Retina (tissue), 1 donor: ENCODE measurements at regions not wholly inside any gene's neighbourhood (a gene's known extent, or its start where the extent isn't known, plus 50 kb on each side); places are given as distances from the start of the nearest gene placed in this dataset.

ENCODE experiments used
- DNase-seq: peaks from one replicate; pipeline ENCODE4 v3.0.0-alpha.2; 2016

DNA sequence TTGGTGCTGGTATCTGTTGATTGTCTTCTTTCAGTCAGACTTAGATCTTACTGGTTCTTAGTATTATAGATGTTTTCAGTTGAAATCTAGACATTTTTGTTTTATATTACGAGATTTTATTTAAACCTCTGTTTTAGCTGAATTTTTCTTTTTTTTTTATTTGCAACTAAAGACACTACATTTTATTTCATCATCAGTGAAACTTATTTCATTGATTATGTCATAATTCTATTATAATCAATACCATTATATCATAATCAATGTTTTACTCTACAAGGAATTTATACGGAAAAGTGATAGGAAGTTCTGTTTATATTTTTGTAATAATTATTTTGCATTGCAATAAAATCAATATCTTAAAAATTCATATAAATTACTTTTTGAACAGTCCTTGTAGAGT is 477.4 kb upstream of the MDFIC2 start:
- DNase-seq = no peak

DNA sequence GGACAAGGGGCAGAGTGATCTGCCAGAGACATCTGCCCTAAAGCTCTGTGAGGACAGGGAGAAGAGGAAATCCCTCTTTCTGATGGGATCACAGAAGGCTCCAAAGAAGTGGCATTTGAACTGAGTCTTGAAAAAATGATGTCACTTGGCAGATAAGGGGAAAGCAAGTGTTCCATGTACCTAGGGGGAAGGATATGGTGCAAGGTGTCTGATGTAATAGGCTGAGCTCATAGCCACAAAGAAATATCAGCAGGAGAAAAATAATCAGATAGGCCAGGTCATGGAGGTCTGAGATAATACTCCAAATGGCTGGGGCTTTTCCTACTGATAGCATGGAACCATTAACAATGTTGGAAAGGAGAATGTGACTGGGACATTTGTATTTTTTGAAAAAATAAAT is 468.4 kb upstream of the MDFIC2 start:
- no peak for DNase-seq

DNA sequence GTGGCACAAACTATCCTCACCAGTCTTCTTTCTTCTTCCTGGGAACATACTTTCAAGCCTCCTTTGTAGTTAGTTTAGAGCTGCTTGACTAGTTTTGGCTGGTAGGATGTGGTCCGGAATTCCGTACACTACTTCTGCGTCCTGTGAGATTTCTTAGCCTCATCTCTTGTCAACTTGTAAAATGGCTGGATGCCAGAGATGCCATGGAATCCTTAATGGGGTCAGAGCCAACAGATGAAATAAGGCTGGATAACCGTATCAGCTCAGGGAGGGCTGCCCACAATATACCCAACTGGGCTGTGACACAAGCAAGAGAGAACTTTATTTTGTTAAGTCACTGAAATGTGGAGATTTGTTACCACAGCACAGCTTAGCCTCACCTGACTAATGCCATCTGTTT is 466.9 kb upstream of the MDFIC2 start:
- no peak for DNase-seq

DNA sequence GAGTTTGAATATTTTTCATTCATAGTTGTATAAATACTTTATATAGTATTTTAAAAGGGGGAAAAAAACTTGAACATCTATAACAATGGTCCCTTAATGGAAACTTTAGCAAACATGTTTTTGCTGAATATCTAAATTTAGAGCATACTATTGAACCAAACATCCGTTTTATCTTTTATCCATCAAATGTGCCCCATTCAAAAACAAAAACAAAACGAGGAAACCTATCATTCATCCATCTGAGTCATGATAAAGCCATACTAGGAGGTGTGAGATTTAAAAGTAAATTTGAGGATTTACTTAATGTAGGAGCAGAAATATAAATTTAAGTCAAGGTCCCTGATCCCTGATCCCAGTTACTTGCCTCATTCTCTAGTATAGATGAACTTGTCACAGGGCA is 463.6 kb upstream of the MDFIC2 start:
- no peak for DNase-seq

DNA sequence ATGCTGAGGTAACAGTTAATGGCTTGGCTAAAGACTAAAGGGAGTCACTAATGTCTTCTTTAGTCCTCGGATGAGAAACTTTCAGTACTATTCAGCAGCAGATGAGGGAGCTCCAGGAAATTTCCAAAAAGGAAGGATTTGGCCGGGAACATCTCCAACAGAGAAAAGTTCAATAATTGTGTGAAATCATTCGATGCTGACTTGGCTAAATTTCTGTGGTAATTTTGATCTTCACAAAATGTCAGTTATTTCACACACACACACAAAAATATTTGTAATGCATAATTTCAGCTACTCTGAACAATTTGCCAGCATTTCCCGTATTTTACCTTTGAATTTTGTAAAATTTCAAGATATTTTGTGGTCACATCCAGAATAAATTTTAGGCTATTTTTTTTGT is 462.8 kb upstream of the MDFIC2 start:
- DNase-seq = no peak

DNA sequence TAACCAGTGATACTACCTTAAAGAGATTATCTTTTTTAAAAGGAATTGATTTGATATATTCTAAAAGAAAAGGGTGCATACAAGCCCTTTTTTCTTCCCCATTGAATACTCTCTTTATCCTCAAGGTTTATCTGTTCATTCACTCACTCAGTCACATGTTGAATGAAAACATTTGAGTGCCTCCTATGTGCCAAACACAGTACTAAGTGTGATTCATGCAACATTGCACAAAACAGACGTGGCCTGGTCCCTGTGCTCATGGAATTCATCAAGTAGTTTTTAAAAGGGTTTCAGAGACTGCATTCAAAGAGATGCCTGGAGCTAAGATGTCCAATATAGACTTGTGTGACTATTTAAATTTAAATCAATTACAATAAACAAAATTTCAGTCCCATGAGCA is 462.2 kb upstream of the MDFIC2 start:
- no peak for DNase-seq

DNA sequence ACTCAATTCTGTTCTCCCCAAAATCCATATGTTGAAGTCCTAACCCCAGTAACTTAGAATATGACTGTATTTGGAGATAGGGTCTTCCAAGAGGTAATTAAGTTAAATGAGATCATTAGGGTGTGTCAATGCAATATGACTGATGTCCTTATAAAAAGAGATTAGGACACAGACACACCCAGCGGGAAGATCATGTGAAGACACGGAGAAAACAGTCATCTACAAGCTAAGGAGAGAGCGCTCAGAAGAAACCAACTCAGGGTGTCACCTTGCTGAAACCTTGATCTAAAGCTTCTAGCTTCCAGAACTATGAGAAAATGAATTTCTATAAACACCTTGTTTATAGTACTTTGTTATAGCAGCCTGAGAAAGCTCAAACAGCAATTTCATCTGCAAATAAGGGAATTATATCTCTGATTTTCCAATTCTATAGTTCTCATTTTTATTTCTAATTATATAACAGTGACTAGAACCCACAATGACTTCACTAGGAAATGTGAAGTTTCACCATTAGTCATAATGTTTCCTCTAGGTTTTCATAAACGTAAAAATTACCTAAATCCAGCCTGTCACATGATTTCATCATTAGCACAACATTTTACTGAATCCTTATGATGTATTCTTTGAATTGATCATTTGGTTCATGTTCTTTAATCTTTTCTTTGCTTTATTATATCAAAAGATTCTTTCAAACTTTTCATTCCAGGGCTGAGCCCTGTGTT is 459.1 kb upstream of the MDFIC2 start:
- no peak for DNase-seq

DNA sequence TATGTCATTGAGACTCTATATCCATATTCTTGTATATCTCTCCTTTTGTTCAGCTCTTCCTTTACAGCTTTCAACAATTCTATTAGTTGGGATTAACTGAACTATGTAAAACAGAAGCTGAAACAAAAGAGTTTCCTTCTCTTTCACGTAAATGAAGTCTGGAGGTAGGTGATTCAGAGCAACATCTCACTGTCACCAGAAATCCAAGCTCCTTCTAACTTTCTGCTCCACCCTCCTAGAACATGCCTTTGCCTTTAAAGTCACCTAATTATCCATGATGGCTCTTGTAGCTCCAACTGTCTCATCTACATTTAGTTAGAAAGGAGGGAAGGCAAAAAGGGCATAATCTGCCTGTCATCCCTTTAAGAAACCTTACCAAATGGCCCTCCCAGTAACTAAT is 458.2 kb upstream of the MDFIC2 start:
- DNase-seq = no peak

DNA sequence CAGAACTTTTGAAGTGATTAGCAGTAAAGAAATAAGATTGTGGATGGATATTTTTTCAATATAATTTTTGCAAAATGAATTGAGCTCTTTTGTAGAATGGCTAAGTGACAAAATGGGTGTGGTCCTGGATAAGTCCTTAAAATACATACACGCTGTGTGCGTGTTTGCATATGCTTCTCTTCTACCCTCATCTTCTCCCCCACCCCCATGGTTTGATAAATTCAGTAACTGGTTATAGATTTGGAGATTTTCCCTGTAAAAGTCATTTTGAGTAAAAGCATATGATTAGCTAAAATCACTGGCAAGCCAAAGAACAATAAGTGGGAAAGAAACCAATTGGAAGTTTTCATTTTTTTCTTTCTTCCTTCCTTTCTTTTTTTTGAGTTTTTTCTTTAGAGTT is 453.9 kb upstream of the MDFIC2 start:
- DNase-seq = no peak

DNA sequence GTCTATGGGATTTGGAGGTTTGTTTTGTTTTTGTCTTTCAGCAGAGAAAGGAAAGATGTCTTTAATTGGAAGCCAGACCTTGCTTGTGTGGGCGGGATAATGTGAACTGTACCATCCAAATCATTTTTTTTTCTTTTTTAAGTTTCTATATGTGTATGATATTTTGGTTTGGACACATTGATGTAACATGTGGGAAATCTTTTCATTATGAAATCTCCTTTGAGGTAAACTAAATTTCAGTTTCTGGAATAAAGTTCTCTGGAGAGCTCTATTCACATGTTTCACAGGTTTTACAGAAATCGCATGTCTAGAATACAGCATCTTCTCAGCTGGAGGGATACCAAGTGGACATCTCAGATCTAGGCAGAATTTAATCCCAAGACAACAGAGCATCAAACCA is 451.5 kb upstream of the MDFIC2 start:
- no peak for DNase-seq

DNA sequence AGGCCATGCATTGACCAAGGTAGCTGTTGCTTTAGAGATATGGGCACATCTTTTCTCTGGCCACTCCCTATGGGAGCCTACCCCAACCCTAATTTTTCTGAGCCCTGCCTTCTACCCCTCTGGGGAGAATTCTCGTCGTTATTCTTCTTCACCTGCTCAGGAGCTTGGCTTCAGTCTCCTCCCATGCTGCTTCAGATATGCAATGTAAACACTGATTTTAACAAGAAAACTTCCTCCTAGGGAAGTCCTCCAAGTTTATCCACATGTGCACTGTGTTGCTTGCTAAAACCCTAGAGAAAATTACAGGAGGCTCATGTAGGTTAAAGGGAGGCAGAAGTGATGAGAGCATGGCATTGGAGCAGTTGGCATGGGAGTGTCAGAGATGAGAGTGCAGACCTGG is 445.2 kb upstream of the MDFIC2 start:
- DNase-seq = no peak

DNA sequence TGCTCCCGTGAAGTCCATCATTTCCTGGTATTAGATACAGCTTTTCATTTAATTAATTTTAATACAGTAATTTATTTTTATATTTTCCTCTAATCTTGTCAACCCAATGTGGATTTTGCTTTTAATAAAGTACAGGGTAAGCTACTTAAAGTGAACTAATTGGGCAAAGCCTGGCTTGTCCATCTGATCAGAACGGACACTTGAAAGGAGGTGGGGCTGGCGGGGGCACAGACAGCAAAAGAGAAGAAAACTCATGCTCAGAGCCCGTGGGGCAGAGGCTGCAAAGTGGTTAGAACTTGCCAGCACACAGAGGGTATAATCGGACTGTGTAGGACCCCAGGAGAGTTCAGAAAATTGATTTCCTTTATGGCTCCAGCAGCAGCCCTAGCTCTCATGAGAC is 443.1 kb upstream of the MDFIC2 start:
- DNase-seq = peak; percentile 41

DNA sequence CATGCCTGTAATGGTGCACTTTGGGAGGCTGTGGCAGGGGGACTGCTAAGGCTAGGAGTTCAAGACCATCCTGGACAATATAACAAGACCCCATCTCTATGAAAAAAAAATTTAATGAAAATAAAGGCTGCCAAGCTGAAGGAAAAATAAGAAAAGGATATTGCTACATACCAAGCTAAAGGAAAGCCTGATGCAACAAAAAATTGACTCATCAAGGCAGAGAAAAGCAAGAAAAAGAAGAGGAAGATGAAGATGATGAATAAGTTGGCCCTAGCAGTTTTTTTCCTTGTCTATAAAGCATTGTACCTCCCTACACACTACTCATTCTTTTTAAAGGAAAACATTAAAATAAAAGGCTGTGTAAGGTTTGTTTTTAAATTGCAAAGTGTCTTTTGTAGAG is 441.9 kb upstream of the MDFIC2 start:
- no peak for DNase-seq

DNA sequence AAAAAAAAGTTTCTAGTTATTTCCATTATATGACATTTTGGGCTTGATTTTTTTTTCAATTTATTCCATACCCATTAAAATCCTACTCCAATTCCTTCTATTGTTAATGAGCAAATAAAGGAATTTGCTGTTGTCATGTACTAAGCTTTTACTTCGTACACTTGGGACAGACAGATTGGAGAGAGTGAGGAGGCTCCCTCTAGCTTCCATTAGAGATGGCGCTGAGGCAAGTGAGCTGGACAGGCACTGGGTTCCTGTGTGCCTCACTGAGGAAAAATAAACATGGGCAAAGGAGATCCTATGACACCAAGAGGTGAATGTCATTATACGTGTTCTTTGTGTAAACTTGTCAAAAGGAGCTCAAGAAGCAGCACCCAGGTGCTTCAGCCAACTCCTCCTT is 441.1 kb upstream of the MDFIC2 start:
- DNase-seq = no peak

DNA sequence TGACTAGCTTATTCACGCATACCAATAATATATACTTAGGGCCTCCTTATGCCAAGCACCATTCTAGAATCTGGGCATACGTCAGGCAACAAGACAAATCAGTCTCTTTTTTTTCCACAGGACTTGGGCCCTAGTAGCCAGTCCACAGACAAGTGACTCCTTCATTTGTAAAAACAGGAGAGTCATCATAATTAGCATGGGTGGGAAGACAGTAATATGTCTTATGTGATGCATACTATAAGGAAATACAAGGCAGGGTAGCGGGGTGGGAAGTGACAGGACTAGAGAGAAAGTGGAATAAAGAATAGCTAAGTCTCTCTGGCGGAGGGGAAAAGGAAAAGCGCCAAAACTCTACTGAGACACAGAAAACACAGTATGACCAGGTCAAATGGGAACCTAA is 439.6 kb upstream of the MDFIC2 start:
- no peak for DNase-seq

DNA sequence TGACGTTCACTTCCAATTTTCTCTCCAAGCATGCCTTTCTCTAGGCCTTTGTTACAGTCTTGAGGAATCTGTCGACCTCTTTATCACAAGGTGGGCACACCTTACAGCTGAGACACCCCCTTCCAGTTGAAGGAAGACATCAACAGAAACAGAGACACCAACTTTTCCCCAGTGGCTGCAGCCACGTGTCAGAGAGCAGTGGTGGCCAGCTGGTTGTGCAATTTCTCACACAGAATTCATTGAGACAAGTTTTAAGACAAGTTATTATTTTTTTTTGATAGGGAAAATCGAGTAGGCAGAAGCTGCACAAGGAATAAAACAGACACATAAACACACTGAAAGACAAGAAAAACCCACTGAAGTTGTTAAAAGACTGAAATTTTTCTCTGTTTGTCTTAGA is 436.7 kb upstream of the MDFIC2 start:
- DNase-seq = no peak

DNA sequence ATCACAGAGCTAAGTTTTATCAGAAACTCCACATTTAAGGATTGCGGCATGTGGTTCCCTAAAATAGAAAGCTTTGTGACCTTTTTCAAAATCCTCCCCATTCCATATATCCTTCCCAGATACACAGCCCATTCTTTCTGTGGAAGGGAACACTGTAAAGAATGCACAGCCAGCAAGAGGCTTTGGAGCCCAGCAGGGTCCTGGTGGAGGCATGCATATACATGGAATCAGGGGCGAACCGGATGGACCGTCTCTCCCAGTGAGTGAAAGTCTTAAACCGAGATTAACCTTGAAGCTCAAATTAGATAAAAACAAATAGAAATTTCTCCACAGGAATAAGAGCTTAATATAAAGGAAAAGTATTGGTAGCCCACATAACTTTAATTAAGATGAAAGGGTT is 436.2 kb upstream of the MDFIC2 start:
- no peak for DNase-seq

DNA sequence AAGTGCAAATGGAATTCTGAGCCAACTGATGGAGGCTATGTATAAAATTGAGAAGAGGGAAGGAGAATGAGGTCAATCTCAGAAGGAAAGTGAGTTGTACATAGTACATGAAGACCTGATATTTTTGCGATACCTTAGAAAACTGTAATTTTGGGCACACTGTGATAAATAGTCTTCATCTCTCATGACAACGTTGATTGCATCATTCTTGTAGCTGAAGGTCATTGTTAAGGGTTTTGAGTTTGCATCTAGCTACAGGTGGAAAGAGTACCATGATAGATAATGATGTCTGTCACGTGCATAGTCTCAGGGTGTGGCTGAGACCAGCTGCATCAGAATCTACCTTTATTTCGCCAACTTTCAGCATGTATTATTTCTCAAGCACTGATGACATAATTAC is 435.4 kb upstream of the MDFIC2 start:
- no peak for DNase-seq

DNA sequence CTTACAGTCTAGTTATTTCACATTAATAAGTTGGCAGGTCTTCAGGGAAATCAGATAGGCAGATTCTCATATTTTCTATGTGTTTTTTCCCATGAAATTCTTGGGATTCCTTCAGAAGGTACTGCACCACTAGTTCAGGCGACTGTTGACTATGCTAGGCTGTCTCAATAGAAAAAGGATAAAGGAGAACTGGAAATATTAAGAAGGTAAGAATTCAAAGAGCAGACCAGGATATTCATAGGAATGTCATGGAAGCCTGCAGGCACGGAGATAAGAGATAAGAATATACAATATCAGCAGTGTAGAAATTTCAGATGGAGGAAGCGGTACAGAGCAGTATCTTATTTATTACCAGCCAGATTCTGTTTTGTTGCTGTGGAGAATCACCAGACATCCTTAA is 432.1 kb upstream of the MDFIC2 start:
- DNase-seq = no peak

DNA sequence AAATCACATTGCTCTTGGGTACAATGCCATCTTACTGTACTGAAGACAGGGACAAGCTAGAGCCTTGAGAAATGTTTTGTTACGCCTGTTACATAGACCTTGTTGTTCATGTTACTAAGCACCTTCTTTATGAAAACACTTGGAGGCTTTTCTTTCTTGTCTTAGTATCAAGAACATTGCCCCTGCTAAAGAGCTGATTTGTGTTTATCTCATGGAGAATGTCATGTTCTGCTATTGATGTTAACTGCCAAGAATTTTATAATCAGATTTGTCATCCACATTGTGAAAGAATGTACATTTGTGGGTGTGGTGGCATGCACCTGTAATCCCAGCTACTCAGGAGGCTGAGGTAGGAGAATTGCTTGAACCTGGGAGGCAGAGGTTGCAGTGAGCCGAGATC is 431.3 kb upstream of the MDFIC2 start:
- DNase-seq = no peak

DNA sequence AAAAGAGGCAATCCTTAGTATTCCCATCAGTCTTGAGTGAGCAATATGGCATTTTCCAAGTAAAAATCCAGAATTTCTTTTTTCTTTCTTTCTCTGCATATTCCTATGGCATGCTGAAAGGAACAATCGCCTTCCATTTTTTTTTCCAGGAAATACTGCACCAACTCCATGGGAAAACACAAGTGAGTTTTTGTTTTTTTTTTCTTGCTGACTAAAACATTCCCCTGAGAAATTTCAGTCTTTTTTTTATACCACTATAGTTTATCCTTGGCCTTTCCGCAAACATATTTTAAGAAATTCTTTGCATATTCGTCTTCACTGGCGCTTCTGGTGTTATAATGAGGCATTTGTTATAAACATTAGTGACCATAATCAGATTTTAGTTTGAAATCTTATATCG is 429.6 kb upstream of the MDFIC2 start:
- DNase-seq = no peak

DNA sequence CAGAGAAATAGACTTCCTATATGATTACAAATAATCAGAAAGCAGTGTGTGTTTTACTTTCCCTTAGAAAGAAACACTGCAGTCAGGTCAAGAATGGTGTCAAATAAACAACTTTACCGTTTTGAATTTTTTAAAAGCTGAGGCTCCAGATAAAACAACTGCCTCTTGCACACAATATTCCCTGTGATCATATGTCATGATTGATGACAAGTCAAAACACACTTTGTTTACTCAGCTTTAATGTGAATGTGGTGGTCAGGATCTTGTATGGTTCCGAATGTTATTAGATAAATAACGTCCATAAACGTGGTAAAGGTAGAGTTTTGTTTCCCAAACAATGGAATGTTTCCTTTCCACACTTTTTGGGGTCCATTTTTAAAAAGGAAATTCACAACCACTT is 428.4 kb upstream of the MDFIC2 start:
- DNase-seq = no peak

DNA sequence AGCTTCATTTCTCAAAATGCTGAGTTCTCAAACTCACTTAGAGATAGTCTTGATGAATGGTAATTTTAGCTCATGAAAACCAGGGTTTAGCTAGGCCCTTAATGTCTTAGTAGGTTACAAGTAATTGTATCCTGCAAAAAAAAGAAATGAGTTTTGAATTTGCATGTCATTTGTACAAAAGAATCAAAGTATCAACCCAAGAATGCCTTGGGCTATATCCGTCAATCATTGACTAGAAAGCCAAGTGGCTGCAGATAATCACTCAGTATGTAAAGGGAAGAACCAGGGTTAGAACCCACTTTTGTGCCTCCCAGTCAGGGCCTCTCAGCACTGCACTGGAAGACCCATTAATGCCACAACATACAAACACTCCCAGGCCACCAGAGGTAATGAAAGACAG is 427.6 kb upstream of the MDFIC2 start:
- DNase-seq = no peak

DNA sequence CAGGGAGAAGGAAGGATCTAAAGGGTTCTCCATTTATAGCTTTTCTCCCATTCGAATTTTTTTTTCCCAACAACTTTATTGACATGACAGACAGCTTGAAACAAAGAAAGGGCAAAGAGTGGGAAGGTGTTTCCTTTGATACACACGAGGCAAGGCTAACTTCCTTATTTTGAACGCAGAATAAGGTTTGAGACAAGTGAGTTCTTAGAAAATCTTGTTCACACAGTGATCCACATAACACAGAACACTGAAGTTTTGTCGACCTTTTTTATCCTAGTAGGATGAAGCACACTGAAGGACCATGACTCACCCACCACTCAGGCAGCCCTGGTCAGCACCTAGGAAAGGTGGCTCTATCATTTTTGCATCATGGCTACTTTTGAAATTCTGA is 425.8 kb upstream of the MDFIC2 start:
- DNase-seq = no peak

DNA sequence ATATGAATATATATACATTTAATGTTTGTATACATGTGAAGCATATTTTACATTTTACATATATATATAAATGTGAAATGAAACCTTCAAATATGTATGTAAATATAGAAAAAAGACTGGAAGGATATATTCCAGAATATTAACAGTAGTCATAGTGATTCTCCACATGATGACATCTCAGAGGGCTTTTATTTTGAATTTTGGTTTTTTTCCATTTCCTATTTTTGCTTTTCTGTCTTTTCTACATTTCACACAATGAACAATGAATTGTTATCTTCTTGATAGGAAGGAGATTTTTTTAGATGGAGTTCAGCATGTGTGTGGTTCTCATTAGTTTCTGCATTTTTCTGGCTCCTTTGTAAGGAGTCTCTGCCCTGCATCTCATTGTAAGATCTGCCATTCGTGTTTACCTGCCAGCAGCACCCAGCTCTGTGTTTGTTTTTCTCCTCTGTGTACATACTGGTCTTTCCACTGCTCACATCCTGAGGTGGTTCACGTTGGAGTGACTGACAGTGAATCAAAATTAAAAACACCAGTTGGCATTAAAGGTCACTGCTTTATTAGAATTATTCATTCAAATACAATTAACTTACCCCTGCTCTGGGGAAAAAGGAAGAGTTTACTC is 425.3 kb upstream of the MDFIC2 start:
- DNase-seq = no peak
